ENCODE measurements at regions not wholly inside any gene's neighbourhood (a gene's known extent, or its start where the extent isn't known, plus 50 kb on each side); places are given as distances from the start of the nearest gene placed in this dataset.

GRCh38 chr12:81811778-81812125 lies 52.6 kb upstream of the PPFIA2 start:
- peak in 1 of 2 donors; percentile 37 for ATAC-seq (ENCODE audit: low FRiP score in 2 of 2)
- TF ChIP-seq, protein P1, sequence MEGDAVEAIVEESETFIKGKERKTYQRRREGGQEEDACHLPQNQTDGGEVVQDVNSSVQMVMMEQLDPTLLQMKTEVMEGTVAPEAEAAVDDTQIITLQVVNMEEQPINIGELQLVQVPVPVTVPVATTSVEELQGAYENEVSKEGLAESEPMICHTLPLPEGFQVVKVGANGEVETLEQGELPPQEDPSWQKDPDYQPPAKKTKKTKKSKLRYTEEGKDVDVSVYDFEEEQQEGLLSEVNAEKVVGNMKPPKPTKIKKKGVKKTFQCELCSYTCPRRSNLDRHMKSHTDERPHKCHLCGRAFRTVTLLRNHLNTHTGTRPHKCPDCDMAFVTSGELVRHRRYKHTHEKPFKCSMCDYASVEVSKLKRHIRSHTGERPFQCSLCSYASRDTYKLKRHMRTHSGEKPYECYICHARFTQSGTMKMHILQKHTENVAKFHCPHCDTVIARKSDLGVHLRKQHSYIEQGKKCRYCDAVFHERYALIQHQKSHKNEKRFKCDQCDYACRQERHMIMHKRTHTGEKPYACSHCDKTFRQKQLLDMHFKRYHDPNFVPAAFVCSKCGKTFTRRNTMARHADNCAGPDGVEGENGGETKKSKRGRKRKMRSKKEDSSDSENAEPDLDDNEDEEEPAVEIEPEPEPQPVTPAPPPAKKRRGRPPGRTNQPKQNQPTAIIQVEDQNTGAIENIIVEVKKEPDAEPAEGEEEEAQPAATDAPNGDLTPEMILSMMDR (IDR thresholded peaks at IDR 0.05), result no peak
- TF ChIP-seq POLR2AphosphoS5 (IDR thresholded peaks at IDR 0.05) (no peak), EP300 (IDR thresholded peaks at IDR 0.05) (no peak), POLR2A (IDR thresholded peaks at IDR 0.05) (no peak)
- no peaks in the 10 kb centered on the region for H3K4me1 ChIP-seq

GRCh38 chr12:81811061-81811777 lies 52.1 kb upstream of the PPFIA2 start:
- peak; percentile 40 to 46 for ATAC-seq (ENCODE audit: low FRiP score in 2 of 2)
- WGBS, 2 donors, result 71 to 77% methylated on average over 6 to 7 of the region's 7 CpGs
- H3K9me3 ChIP-seq, result no peaks in the 10 kb centered on the region

More at GRCh38 chr12:81811778-81812125, 52.6 kb upstream of the PPFIA2 start:
- 74% methylated on average over 5 of the region's 5 CpGs; no CpG with 5 or more reads in 1 of the 2 donors for WGBS, 2 donors
- Histone ChIP-seq H3K27me3 (no peaks in the 10 kb centered on the region), H3K9me3 (no peaks in the 10 kb centered on the region), H3K27ac (no peak overlapping the region), H3K36me3 (no peaks in the 10 kb centered on the region), H3K4me3 (no peak overlapping the region)
- DNase-seq, result no peak

GRCh38 chr12:81809829-81810595 lies 50.9 kb upstream of the PPFIA2 start:
- peak in 1 of 2 donors; percentile 63 for ATAC-seq (ENCODE audit: low FRiP score in 2 of 2)
- no peak overlapping the region for H3K27ac ChIP-seq
- no peak for DNase-seq

More at GRCh38 chr12:81811061-81811777, 52.1 kb upstream of the PPFIA2 start:
- Histone ChIP-seq H3K36me3 (no peaks in the 10 kb centered on the region), H3K4me3 (no peak overlapping the region), H3K4me1 (no peaks in the 10 kb centered on the region), H3K27ac (no peak overlapping the region), H3K27me3 (no peaks in the 10 kb centered on the region)
- TF ChIP-seq EP300 (IDR thresholded peaks at IDR 0.05) (no peak), POLR2AphosphoS5 (IDR thresholded peaks at IDR 0.05) (no peak)
- TF ChIP-seq, protein P1 (IDR thresholded peaks at IDR 0.05), result no peak
- DNase-seq, result no peak

GRCh38 chr12:81809113-81809777 lies 50.1 kb upstream of the PPFIA2 start:
- Histone ChIP-seq H3K27ac (no peak overlapping the region), H3K4me3 (no peak overlapping the region), H3K27me3 (no peaks in the 10 kb centered on the region), H3K9me3 (no peaks in the 10 kb centered on the region), H3K36me3 (no peaks in the 10 kb centered on the region), H3K4me1 (no peaks in the 10 kb centered on the region)
- no peak for ATAC-seq (ENCODE audit: low FRiP score in 2 of 2)
- DNase-seq, result no peak
- 78 to 86% methylated on average over 4 of the region's 4 CpGs for WGBS, 2 donors
- TF ChIP-seq POLR2AphosphoS5 (IDR thresholded peaks at IDR 0.05), result no peak
- TF ChIP-seq, protein P1 (IDR thresholded peaks at IDR 0.05), result no peak
- TF ChIP-seq POLR2A (IDR thresholded peaks at IDR 0.05), result no peak
- TF ChIP-seq EP300 (IDR thresholded peaks at IDR 0.05), result no peak

More at GRCh38 chr12:81809829-81810595, 50.9 kb upstream of the PPFIA2 start:
- TF ChIP-seq POLR2AphosphoS5 (IDR thresholded peaks at IDR 0.05) (no peak), POLR2A (IDR thresholded peaks at IDR 0.05) (no peak), EP300 (IDR thresholded peaks at IDR 0.05) (no peak)
- TF ChIP-seq, protein P1 (IDR thresholded peaks at IDR 0.05), result no peak
- H3K27me3 ChIP-seq, result no peaks in the 10 kb centered on the region
- no peaks in the 10 kb centered on the region for H3K4me1 ChIP-seq
- WGBS, 2 donors, result 31 to 32% methylated on average over 4 of the region's 4 CpGs
- no peaks in the 10 kb centered on the region for H3K36me3 ChIP-seq
- no peaks in the 10 kb centered on the region for H3K9me3 ChIP-seq
- no peak overlapping the region for H3K4me3 ChIP-seq

All from upper lobe of left lung (tissue), 6 donors.